HuH-7.5 (cell line): ENCODE measurements at regions not wholly inside any gene's neighbourhood (a gene's known extent, or its start where the extent isn't known, plus 50 kb on each side); places are given as distances from the start of the nearest gene placed in this dataset.

ENCODE experiments used
- DNase-seq: peaks from one replicate; pipeline ENCODE4 v3.0.0; 2011; ENCODE audit warnings: low spot score

- DNase-seq: no peak
Measured at GRCh38 chr2:12971581-12972365, 255.0 kb downstream of the TRIB2 start.

- no peak for DNase-seq
Measured at GRCh38 chr2:12978066-12978835, 261.5 kb downstream of the TRIB2 start.

- no peak for DNase-seq
Measured at GRCh38 chr2:12979066-12979465, 262.3 kb downstream of the TRIB2 start.

- no peak for DNase-seq
Measured at GRCh38 chr2:12980817-12981216, 264.1 kb downstream of the TRIB2 start.

GRCh38 chr2:12982149-12982584, 265.4 kb downstream of the TRIB2 start:
- no peak for DNase-seq

GRCh38 chr2:12987246-12987645, 270.5 kb downstream of the TRIB2 start:
- DNase-seq: no peak

- no peak for DNase-seq
Measured at GRCh38 chr2:12988279-12988678, 271.5 kb downstream of the TRIB2 start.

- DNase-seq: no peak
Measured at GRCh38 chr2:12990523-12990922, 273.8 kb downstream of the TRIB2 start.

GRCh38 chr2:12998685-12999084, 281.9 kb downstream of the TRIB2 start:
- DNase-seq: no peak

- DNase-seq: no peak
Measured at GRCh38 chr2:13000664-13001363, 284.1 kb downstream of the TRIB2 start.

- no peak for DNase-seq
Measured at GRCh38 chr2:13001408-13001807, 284.7 kb downstream of the TRIB2 start.

- no peak for DNase-seq
Measured at GRCh38 chr2:13002536-13003331, 286.0 kb downstream of the TRIB2 start.

- DNase-seq: no peak
Measured at GRCh38 chr2:13003500-13003899, 286.8 kb downstream of the TRIB2 start.

GRCh38 chr2:13005048-13005447, 288.3 kb downstream of the TRIB2 start:
- DNase-seq: no peak

- DNase-seq: no peak
Measured at GRCh38 chr2:13005761-13006335, 289.1 kb downstream of the TRIB2 start.

GRCh38 chr2:13006426-13006825, 289.7 kb downstream of the TRIB2 start:
- no peak for DNase-seq

GRCh38 chr2:13006829-13007717, 290.3 kb downstream of the TRIB2 start:
- peak; percentile 15 for DNase-seq

GRCh38 chr2:13009027-13009642, 292.4 kb downstream of the TRIB2 start:
- no peak for DNase-seq

GRCh38 chr2:13010283-13010682, 293.5 kb downstream of the TRIB2 start:
- no peak for DNase-seq

GRCh38 chr2:13014783-13015182, 298.0 kb downstream of the TRIB2 start:
- DNase-seq: no peak
